Hindlimb muscle (tissue), 1 donor: ENCODE measurements at regions not wholly inside any gene's neighbourhood (a gene's known extent, or its start where the extent isn't known, plus 50 kb on each side); places are given as distances from the start of the nearest gene placed in this dataset.
A peak's percentile ranks its signal among the peaks of the same experiment; 100 is the strongest.
"Not testable (repeated sequence)": the region's sequence is repeated elsewhere in the genome, so short reads cannot be mapped to it uniquely, and the experiment has no call there.

ENCODE experiments used
- DNase-seq: peaks from one replicate; pipeline ENCODE4 v3.0.0-alpha.2; 2013

- DNase-seq: peak; percentile 8
Measured at GRCh38 chr17:70947636-70948565, 778.6 kb downstream of the KCNJ2 start.

- DNase-seq: not testable (repeated sequence)
Measured at GRCh38 chr17:70953140-70953539, 783.8 kb downstream of the KCNJ2 start.

- DNase-seq: no peak
Measured at GRCh38 chr17:70955441-70955840, 786.1 kb downstream of the KCNJ2 start.

- peak; percentile 29 for DNase-seq
Measured at GRCh38 chr17:70956726-70957125, 787.4 kb downstream of the KCNJ2 start.

GRCh38 chr17:70961341-70961740 lies 792.0 kb downstream of the KCNJ2 start:
- no peak for DNase-seq

- no peak for DNase-seq
Measured at GRCh38 chr17:70968302-70968701, 799.0 kb downstream of the KCNJ2 start.

- no peak for DNase-seq
Measured at GRCh38 chr17:70969521-70970034, 800.2 kb downstream of the KCNJ2 start.

GRCh38 chr17:70976447-70976846 lies 807.1 kb downstream of the KCNJ2 start:
- DNase-seq: no peak

- DNase-seq: no peak
Measured at GRCh38 chr17:70984873-70985272, 815.5 kb downstream of the KCNJ2 start.

- DNase-seq: no peak
Measured at GRCh38 chr17:70987867-70988340, 818.6 kb downstream of the KCNJ2 start.

GRCh38 chr17:70988622-70989021 lies 819.3 kb downstream of the KCNJ2 start:
- DNase-seq: no peak

- DNase-seq: no peak
Measured at GRCh38 chr17:70989280-70989679, 819.9 kb downstream of the KCNJ2 start.

GRCh38 chr17:70994194-70994593 lies 824.9 kb downstream of the KCNJ2 start:
- DNase-seq: no peak

GRCh38 chr17:70995997-70996396 lies 826.7 kb downstream of the KCNJ2 start:
- DNase-seq: no peak

GRCh38 chr17:71003736-71004135 lies 834.4 kb downstream of the KCNJ2 start:
- no peak for DNase-seq

GRCh38 chr17:71004413-71004812 lies 835.1 kb downstream of the KCNJ2 start:
- no peak for DNase-seq

- no peak for DNase-seq
Measured at GRCh38 chr17:71011391-71011790, 842.1 kb downstream of the KCNJ2 start.

- DNase-seq: no peak
Measured at GRCh38 chr17:71019699-71020098, 850.4 kb downstream of the KCNJ2 start.

GRCh38 chr17:71022758-71023157 lies 853.4 kb downstream of the KCNJ2 start:
- DNase-seq: no peak

GRCh38 chr17:71023249-71024030 lies 854.1 kb downstream of the KCNJ2 start:
- peak; percentile 2 for DNase-seq

GRCh38 chr17:71024172-71024571 lies 854.8 kb downstream of the KCNJ2 start:
- DNase-seq: peak; percentile 2

- no peak for DNase-seq
Measured at GRCh38 chr17:71024969-71025368, 855.6 kb downstream of the KCNJ2 start.

- no peak for DNase-seq
Measured at GRCh38 chr17:71029246-71029645, 859.9 kb downstream of the KCNJ2 start.
